Keratinocyte (primary cell): ENCODE measurements at regions not wholly inside any gene's neighbourhood (a gene's known extent, or its start where the extent isn't known, plus 50 kb on each side); places are given as distances from the start of the nearest gene placed in this dataset.

Experiments used
- DNase-seq: peaks from one replicate; pipeline ENCODE4 v3.0.0-alpha.2; 2011; ENCODE audit warnings: low read depth, missing footprints, low spot score
- FAIRE-seq: peaks from 2 replicates; lab custom pipeline; 2011; peaks lifted over from hg19 to GRCh38; lab: Jason Lieb, UNC
- H2AFZ ChIP-seq: 2 replicates; pipeline ENCODE4 v1.6.0; 2012; ENCODE audit warnings: low read length, control low read depth, inconsistent platforms; ENCODE audit not compliant: control insufficient read depth
- H3K27ac ChIP-seq: 2 replicates; pipeline ENCODE4 v1.5.1; 2011; ENCODE audit warnings: low read length; ENCODE audit not compliant: control insufficient read depth, insufficient read depth
- H3K27me3 ChIP-seq: 3 replicates; pipeline ENCODE4 v1.6.0; 2011; ENCODE audit warnings: low read length; ENCODE audit not compliant: control insufficient read depth, insufficient read depth; ENCODE audit errors: extremely low read depth
- H3K36me3 ChIP-seq, 2 experiments: 2 replicates in 1 of 2; 3 replicates in 1 of 2; pipeline ENCODE4 v1.5.1; 2011; ENCODE audit warnings: low read length in 2 of 2, mild to moderate bottlenecking in 1 of 2; ENCODE audit not compliant: control insufficient read depth in 2 of 2, insufficient read depth in 2 of 2; ENCODE audit errors: extremely low read depth in 1 of 2
- H3K4me1 ChIP-seq: 3 replicates; pipeline ENCODE4 v1.5.1; 2011; ENCODE audit warnings: low read length; ENCODE audit not compliant: control insufficient read depth, insufficient read depth; ENCODE audit errors: extremely low read depth
- H3K4me2 ChIP-seq: 3 replicates; pipeline ENCODE4 v1.6.0; 2011; ENCODE audit warnings: low read depth, low read length; ENCODE audit not compliant: control insufficient read depth, insufficient read depth; ENCODE audit errors: extremely low read depth
- H3K4me3 ChIP-seq, 3 experiments: fragments of 200-600 bp in 1 of 3; sonication (generic) in 1 of 3; 2 replicates in 2 of 3; 3 replicates in 1 of 3; pipeline ENCODE4 v1.5.1; 2011 to 2016; ENCODE audit warnings: low read length in 3 of 3, mild to moderate bottlenecking in 3 of 3, control low read depth in 2 of 3, inconsistent platforms in 1 of 3, low read depth in 1 of 3, mixed read lengths in 1 of 3, mixed run types in 1 of 3, moderate library complexity in 1 of 3; ENCODE audit not compliant: control insufficient read depth in 2 of 3, insufficient read depth in 2 of 3; ENCODE audit errors: extremely low read depth in 1 of 3
- H3K79me2 ChIP-seq: 2 replicates; pipeline ENCODE4 v1.6.0; 2012; ENCODE audit warnings: low read length; ENCODE audit not compliant: control insufficient read depth, insufficient read depth
- H3K9ac ChIP-seq: 3 replicates; pipeline ENCODE4 v1.6.0; 2011; ENCODE audit warnings: low read length; ENCODE audit not compliant: control insufficient read depth, insufficient read depth; ENCODE audit errors: extremely low read depth
- H3K9me1 ChIP-seq: 3 replicates; pipeline ENCODE4 v1.6.0; 2011; ENCODE audit warnings: low read length; ENCODE audit not compliant: control insufficient read depth, insufficient read depth; ENCODE audit errors: extremely low read depth
- H3K9me3 ChIP-seq: 2 replicates; pipeline ENCODE4 v1.5.1; 2012; ENCODE audit warnings: low read depth, low read length; ENCODE audit not compliant: control insufficient read depth
- H4K20me1 ChIP-seq: 3 replicates; pipeline ENCODE4 v1.6.0; 2011; ENCODE audit warnings: low read length; ENCODE audit not compliant: control insufficient read depth, insufficient read depth; ENCODE audit errors: extremely low read depth
- CTCF ChIP-seq, 3 experiments: IDR thresholded peaks in 1 of 3; conservative IDR thresholded peaks in 1 of 3; optimal IDR thresholded peaks in 1 of 3; 2 replicates in 2 of 3; 3 replicates in 1 of 3; pipeline versions ENCODE3 to v1.5.1; 2011; ENCODE audit warnings: low read length in 3 of 3, mild to moderate bottlenecking in 3 of 3, moderate library complexity in 2 of 3, control low read depth in 1 of 3, inconsistent platforms in 1 of 3; ENCODE audit not compliant: insufficient read depth in 2 of 3; ENCODE audit errors: extremely low read depth in 1 of 3
- EZH2 ChIP-seq: IDR thresholded peaks from one replicate; pipeline ENCODE4 v1.6.1; 2012; ENCODE audit warnings: inconsistent platforms, mild to moderate bottlenecking, low read length, moderate library complexity
- dilution Hi-C: fragments of 300-500 bp; cut with MboI; formaldehyde crosslinking; loops from one replicate; pipeline ENCODE4 v1.7.0; 2020; ENCODE audit warnings: low sequenced_read_pairs; ENCODE audit not compliant: extremely low pct_ligation_motif_present

GRCh38 chr16:82287937-82288336 is 117.9 kb upstream of the MPHOSPH6 start:
- TF ChIP-seq CTCF (optimal IDR thresholded peaks at IDR 0.05 in 1 of 3, IDR thresholded peaks at IDR 0.05 in 1 of 3, conservative IDR thresholded peaks at IDR 0.05 in 1 of 3; ENCODE audit: extremely low read depth in 1 of 3, insufficient read depth in 2 of 3, low read length in 3 of 3): no peak
- TF ChIP-seq EZH2: no peak
- no peaks in the 10 kb centered on the region for H3K4me1 ChIP-seq
- no peak for FAIRE-seq
- no peak overlapping the region for H3K27ac ChIP-seq
- no peak overlapping the region for H3K9ac ChIP-seq
- dilution Hi-C loops: no loop called here
- no peaks in the 10 kb centered on the region for H3K9me1 ChIP-seq
- no peaks in the 10 kb centered on the region for H3K9me3 ChIP-seq
- H3K79me2 ChIP-seq: no peaks in the 10 kb centered on the region
- H3K27me3 ChIP-seq: peaks cover 39% of the 10 kb centered on the region
- H4K20me1 ChIP-seq: no peaks in the 10 kb centered on the region
- DNase-seq: no peak
- H3K4me2 ChIP-seq: no peak overlapping the region
- H2AFZ ChIP-seq: no peak overlapping the region
- no peaks in the 10 kb centered on the region for H3K36me3 ChIP-seq
- no peak overlapping the region for H3K4me3 ChIP-seq

- Histone ChIP-seq H3K27me3 (peaks cover 5% of the 10 kb centered on the region), H3K4me2 (no peak overlapping the region), H3K9me1 (no peaks in the 10 kb centered on the region), H3K27ac (no peak overlapping the region), H3K9ac (no peak overlapping the region), H3K4me1 (no peaks in the 10 kb centered on the region), H2AFZ (no peak overlapping the region), H4K20me1 (no peaks in the 10 kb centered on the region), H3K79me2 (no peaks in the 10 kb centered on the region), H3K9me3 (no peaks in the 10 kb centered on the region), H3K4me3 (no peak overlapping the region), H3K36me3 (no peaks in the 10 kb centered on the region)
- no peak for TF ChIP-seq EZH2
- TF ChIP-seq CTCF (optimal IDR thresholded peaks at IDR 0.05 in 1 of 3, IDR thresholded peaks at IDR 0.05 in 1 of 3, conservative IDR thresholded peaks at IDR 0.05 in 1 of 3; ENCODE audit: extremely low read depth in 1 of 3, insufficient read depth in 2 of 3, low read length in 3 of 3): no peak
- dilution Hi-C loops: no loop called here
- FAIRE-seq (no peak), DNase-seq (no peak)
Measured at GRCh38 chr16:82282662-82283061, 112.6 kb upstream of the MPHOSPH6 start.
